Fibroblast of lung (primary cell): ENCODE measurements at regions not wholly inside any gene's neighbourhood (a gene's known extent, or its start where the extent isn't known, plus 50 kb on each side); places are given as distances from the start of the nearest gene placed in this dataset.

ENCODE experiments used
- DNase-seq, 2 donors: peaks; one replicate each; pipeline versions ENCODE4 v3.0.0 to v3.0.0-alpha.2; 2010; ENCODE audit warnings: low read depth in 2 of 2
- H2AFZ ChIP-seq: 2 replicates; pipeline ENCODE4 v1.5.1; 2012; ENCODE audit warnings: low read length, control low read depth, inconsistent platforms
- H3K27ac ChIP-seq: 2 replicates; pipeline ENCODE4 v1.5.1; 2011; ENCODE audit warnings: low read length, control low read depth; ENCODE audit not compliant: insufficient read depth
- H3K27me3 ChIP-seq: 2 replicates; pipeline ENCODE4 v1.5.1; 2011; ENCODE audit warnings: mild to moderate bottlenecking, low read length; ENCODE audit not compliant: control insufficient read depth, insufficient read depth
- H3K36me3 ChIP-seq: 2 replicates; pipeline ENCODE4 v1.5.1; 2011; ENCODE audit warnings: low read length; ENCODE audit not compliant: control insufficient read depth, insufficient read depth
- H3K4me1 ChIP-seq: 2 replicates; pipeline ENCODE4 v1.5.1; 2011; ENCODE audit warnings: low read length; ENCODE audit not compliant: control insufficient read depth, insufficient read depth; ENCODE audit errors: extremely low read depth
- H3K4me2 ChIP-seq: 2 replicates; pipeline ENCODE4 v1.5.1; 2011; ENCODE audit warnings: low read length, control low read depth; ENCODE audit not compliant: insufficient read depth; ENCODE audit errors: extremely low read depth
- H3K4me3 ChIP-seq, 4 experiments: fragments of 200-600 bp in 1 of 4; sonication (generic) in 1 of 4; replicated peaks in 1 of 4; 2 replicates each; pipeline ENCODE4 v1.5.1; 2011 to 2016; ENCODE audit warnings: low read length in 4 of 4, low read depth in 3 of 4, mild to moderate bottlenecking in 3 of 4, control low read depth in 2 of 4, inconsistent platforms in 1 of 4, mixed read lengths in 1 of 4; ENCODE audit not compliant: insufficient read depth in 1 of 4; ENCODE audit errors: control extremely low read depth in 1 of 4
- H3K79me2 ChIP-seq: 2 replicates; pipeline ENCODE4 v1.5.1; 2012; ENCODE audit warnings: mild to moderate bottlenecking, low read length, inconsistent platforms; ENCODE audit not compliant: control insufficient read depth, insufficient read depth
- H3K9ac ChIP-seq: 2 replicates; pipeline ENCODE4 v1.5.1; 2011; ENCODE audit warnings: mild to moderate bottlenecking, low read length, control low read depth; ENCODE audit not compliant: insufficient read depth
- H3K9me3 ChIP-seq: 2 replicates; pipeline ENCODE4 v1.5.1; 2012; ENCODE audit warnings: low read depth, low read length; ENCODE audit not compliant: control insufficient read depth, insufficient read depth
- H4K20me1 ChIP-seq: 2 replicates; pipeline ENCODE4 v1.5.1; 2011; ENCODE audit warnings: low read length; ENCODE audit not compliant: control insufficient read depth, insufficient read depth; ENCODE audit errors: extremely low read depth
- EZH2 ChIP-seq: IDR thresholded peaks from 2 replicates; pipeline ENCODE4 v1.5.1; 2012; ENCODE audit warnings: low read length, control low read depth, mild to moderate bottlenecking; ENCODE audit errors: missing control alignments
- TF ChIP-seq, protein P1 (sequence below), 2 donors: IDR thresholded peaks in 1 of 2; conservative IDR thresholded peaks in 1 of 2; 1 replicate in 1 of 2; 2 replicates in 1 of 2; pipeline ENCODE4 v1.5.1; 2011 to 2012; ENCODE audit warnings: low read length in 2 of 2, control low read depth in 1 of 2, inconsistent platforms in 1 of 2, low read depth in 1 of 2, mild to moderate bottlenecking in 1 of 2

DNA sequence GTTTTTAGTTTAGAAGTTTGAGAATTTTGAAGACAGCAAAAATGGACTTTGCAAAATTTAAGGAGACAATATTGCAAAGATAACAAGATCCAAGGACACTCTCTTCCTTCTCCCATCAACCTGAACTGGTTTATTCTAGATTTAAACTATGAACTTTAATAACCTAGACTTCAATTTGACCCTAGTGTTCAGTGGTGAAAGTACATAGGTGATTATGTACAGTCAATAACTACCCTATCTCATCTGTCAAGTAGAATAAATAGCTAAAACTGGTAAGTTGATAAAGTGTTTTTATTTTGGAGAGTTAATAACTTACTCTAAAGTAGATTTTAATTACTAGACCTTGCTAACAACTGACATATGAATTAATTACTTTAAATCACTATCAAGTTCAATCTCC is 52.9 kb upstream of the NFE2L2 start:
- Histone ChIP-seq H3K36me3 (no peaks in the 10 kb centered on the region), H3K79me2 (no peaks in the 10 kb centered on the region), H3K4me3 (no peak overlapping the region), H3K4me2 (no peak overlapping the region), H3K27ac (no peak overlapping the region), H2AFZ (no peak overlapping the region), H4K20me1 (no peaks in the 10 kb centered on the region), H3K4me1 (no peaks in the 10 kb centered on the region), H3K27me3 (no peaks in the 10 kb centered on the region), H3K9ac (no peak overlapping the region), H3K9me3 (no peaks in the 10 kb centered on the region)
- TF ChIP-seq, protein P1, sequence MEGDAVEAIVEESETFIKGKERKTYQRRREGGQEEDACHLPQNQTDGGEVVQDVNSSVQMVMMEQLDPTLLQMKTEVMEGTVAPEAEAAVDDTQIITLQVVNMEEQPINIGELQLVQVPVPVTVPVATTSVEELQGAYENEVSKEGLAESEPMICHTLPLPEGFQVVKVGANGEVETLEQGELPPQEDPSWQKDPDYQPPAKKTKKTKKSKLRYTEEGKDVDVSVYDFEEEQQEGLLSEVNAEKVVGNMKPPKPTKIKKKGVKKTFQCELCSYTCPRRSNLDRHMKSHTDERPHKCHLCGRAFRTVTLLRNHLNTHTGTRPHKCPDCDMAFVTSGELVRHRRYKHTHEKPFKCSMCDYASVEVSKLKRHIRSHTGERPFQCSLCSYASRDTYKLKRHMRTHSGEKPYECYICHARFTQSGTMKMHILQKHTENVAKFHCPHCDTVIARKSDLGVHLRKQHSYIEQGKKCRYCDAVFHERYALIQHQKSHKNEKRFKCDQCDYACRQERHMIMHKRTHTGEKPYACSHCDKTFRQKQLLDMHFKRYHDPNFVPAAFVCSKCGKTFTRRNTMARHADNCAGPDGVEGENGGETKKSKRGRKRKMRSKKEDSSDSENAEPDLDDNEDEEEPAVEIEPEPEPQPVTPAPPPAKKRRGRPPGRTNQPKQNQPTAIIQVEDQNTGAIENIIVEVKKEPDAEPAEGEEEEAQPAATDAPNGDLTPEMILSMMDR (conservative IDR thresholded peaks at IDR 0.05 in 1 of 2, IDR thresholded peaks at IDR 0.05 in 1 of 2; ENCODE audit: low read depth in 1 of 2, low read length in 2 of 2), result no peak
- no peak for TF ChIP-seq EZH2
- no peak for DNase-seq

DNA sequence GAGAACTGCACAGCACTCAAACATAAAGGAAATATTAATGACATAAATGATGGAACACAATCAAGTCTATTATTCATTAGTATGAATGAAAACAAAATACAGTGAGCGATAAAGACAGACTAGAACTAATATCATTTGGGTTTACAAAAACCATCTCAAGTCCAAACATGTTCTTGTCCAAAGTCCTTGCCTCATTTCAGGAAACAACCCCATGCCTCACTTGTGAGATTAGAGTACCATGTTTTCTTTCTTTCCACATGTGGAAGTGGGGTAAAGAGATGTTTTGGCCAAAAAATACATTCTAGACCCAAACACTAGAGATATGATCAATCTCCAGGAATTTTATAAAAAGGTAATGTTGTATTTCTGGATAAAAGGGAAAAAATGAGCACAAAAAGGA is 53.3 kb upstream of the NFE2L2 start:
- Histone ChIP-seq H2AFZ (no peak overlapping the region), H3K4me3 (no peak overlapping the region), H3K27ac (no peak overlapping the region), H3K27me3 (no peaks in the 10 kb centered on the region), H3K4me1 (no peaks in the 10 kb centered on the region), H3K79me2 (no peaks in the 10 kb centered on the region), H3K9me3 (no peaks in the 10 kb centered on the region), H3K4me2 (no peak overlapping the region), H4K20me1 (no peaks in the 10 kb centered on the region), H3K9ac (no peak overlapping the region), H3K36me3 (no peaks in the 10 kb centered on the region)
- DNase-seq, result no peak
- no peak for TF ChIP-seq EZH2
- TF ChIP-seq, protein P1 (conservative IDR thresholded peaks at IDR 0.05 in 1 of 2, IDR thresholded peaks at IDR 0.05 in 1 of 2; ENCODE audit: low read depth in 1 of 2, low read length in 2 of 2), result no peak

DNA sequence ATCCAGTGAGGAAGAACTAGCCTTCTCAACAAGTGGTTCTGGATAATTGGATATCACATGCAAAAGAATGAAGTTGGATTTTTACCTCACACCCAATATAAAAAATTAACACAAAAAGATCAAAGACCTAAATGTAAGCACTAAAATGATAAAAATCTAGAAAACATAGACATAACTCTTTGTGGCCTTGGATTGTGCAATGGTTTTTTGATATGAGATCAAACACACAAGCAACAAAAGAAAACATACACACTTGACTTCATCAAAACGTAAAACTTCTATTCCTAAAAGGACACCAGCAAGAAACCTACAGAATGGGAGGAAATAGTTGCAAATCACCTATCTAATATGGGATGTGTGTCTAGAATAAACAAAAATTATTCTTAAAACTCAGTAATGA is 54.1 kb upstream of the NFE2L2 start:
- Histone ChIP-seq H3K27ac (no peak overlapping the region), H3K27me3 (no peaks in the 10 kb centered on the region), H3K4me1 (no peaks in the 10 kb centered on the region), H4K20me1 (no peaks in the 10 kb centered on the region), H3K79me2 (no peaks in the 10 kb centered on the region), H3K4me3 (no peak overlapping the region), H3K9ac (no peak overlapping the region), H2AFZ (no peak overlapping the region), H3K4me2 (no peak overlapping the region), H3K36me3 (no peaks in the 10 kb centered on the region), H3K9me3 (no peaks in the 10 kb centered on the region)
- DNase-seq, result no peak
- TF ChIP-seq, protein P1 (conservative IDR thresholded peaks at IDR 0.05 in 1 of 2, IDR thresholded peaks at IDR 0.05 in 1 of 2; ENCODE audit: low read depth in 1 of 2, low read length in 2 of 2), result no peak
- no peak for TF ChIP-seq EZH2
